OCI-LY7 (cell line): ENCODE measurements at regions not wholly inside any gene's neighbourhood (a gene's known extent, or its start where the extent isn't known, plus 50 kb on each side); places are given as distances from the start of the nearest gene placed in this dataset.

Source experiments
- BruUV-seq: library from RNA; stranded (reverse); fragments of 400-500 nt; replicated peaks from 2 replicates; lab custom pipeline; 2021; lab: Mats Ljungman, UMichigan
- CTCF ChIA-PET: fragments of 300-600 bp; sonication (Branson Sonifier 250); formaldehyde crosslinking; loops from one replicate; lab custom pipeline; 2022; ENCODE audit warnings: antibody characterized with exemption; ENCODE audit not compliant: unreplicated experiment; lab: Charles Lee
- POLR2A ChIA-PET: fragments of 300-600 bp; sonication (Branson Sonifier 250); formaldehyde crosslinking; loops from one replicate; lab custom pipeline; 2022; ENCODE audit warnings: antibody characterized with exemption; lab: Charles Lee
- DNase-seq: peaks from one replicate; pipeline ENCODE4 v3.0.0-alpha.2; 2015; ENCODE audit warnings: low spot score
- H2AFZ ChIP-seq: fragments of 200-600 bp; sonication (generic), shearing (Covaris generic); 2 replicates; pipeline ENCODE4 v1.6.1; 2014; ENCODE audit warnings: mild to moderate bottlenecking, antibody characterized with exemption, low read length, moderate library complexity
- H3K27ac ChIP-seq: fragments of 200-600 bp; sonication (generic); 2 replicates; pipeline ENCODE4 v1.5.1; 2014; ENCODE audit warnings: mixed run types, low read depth, mild to moderate bottlenecking, moderate library complexity, low read length, inconsistent platforms; ENCODE audit not compliant: poor library complexity, severe bottlenecking
- H3K36me3 ChIP-seq: fragments of 200-600 bp; sonication (generic); 2 replicates; pipeline ENCODE4 v1.6.1; 2014; ENCODE audit warnings: mild to moderate bottlenecking, antibody characterized with exemption, low read length, moderate library complexity, mixed read lengths; ENCODE audit not compliant: insufficient read depth
- H3K4me1 ChIP-seq: fragments of 200-600 bp; sonication (generic); 2 replicates; pipeline ENCODE4 v1.5.1; 2014; ENCODE audit warnings: mild to moderate bottlenecking, low read length; ENCODE audit not compliant: insufficient read depth, poor library complexity, severe bottlenecking
- H3K4me2 ChIP-seq: fragments of 200-600 bp; sonication (generic); 2 replicates; pipeline ENCODE4 v1.6.1; 2014; ENCODE audit warnings: mild to moderate bottlenecking, low read length
- H3K4me3 ChIP-seq: fragments of 200-600 bp; sonication (generic); 2 replicates; pipeline ENCODE4 v1.5.1; 2014; ENCODE audit warnings: mild to moderate bottlenecking, low read depth, low read length; ENCODE audit not compliant: poor library complexity, severe bottlenecking
- H3K79me2 ChIP-seq: fragments of 200-600 bp; sonication (generic); 2 replicates; pipeline ENCODE4 v1.6.1; 2016; ENCODE audit warnings: low read depth, mild to moderate bottlenecking, low read length, moderate library complexity, mixed read lengths; ENCODE audit not compliant: insufficient read depth
- H3K9me2 ChIP-seq: fragments of 200-600 bp; sonication (generic); 2 replicates; pipeline ENCODE4 v1.6.1; 2016; ENCODE audit warnings: mild to moderate bottlenecking, low read length, mixed read lengths; ENCODE audit not compliant: insufficient read depth
- H3K9me3 ChIP-seq: fragments of 200-600 bp; sonication (generic); 2 replicates; pipeline ENCODE4 v1.6.1; 2014; ENCODE audit warnings: mild to moderate bottlenecking, mixed run types, low read length, mixed read lengths
- H4K20me1 ChIP-seq: fragments of 200-600 bp; sonication (generic); 2 replicates; pipeline ENCODE4 v1.6.1; 2014; ENCODE audit warnings: mild to moderate bottlenecking, antibody characterized with exemption, low read length, moderate library complexity, mixed read lengths; ENCODE audit not compliant: insufficient read depth
- EZH2phosphoT487 ChIP-seq: fragments of 200-600 bp; sonication (generic); IDR thresholded peaks from 2 replicates; pipeline ENCODE4 v1.6.1; 2018; ENCODE audit warnings: low read depth, borderline replicate concordance, mild to moderate bottlenecking, mixed run types, antibody characterized with exemption, low read length, moderate library complexity, mixed read lengths
- intact Hi-C: fragments of 100-400 bp; cut with micrococcal nuclease; formaldehyde crosslinking; loops from one replicate; pipeline ENCODE4 v1.10.0; 2022; ENCODE audit not compliant: unreplicated experiment
- TF ChIP-seq, protein P1 (sequence below): fragments of 200-600 bp; sonication (generic); conservative IDR thresholded peaks from 2 replicates; pipeline ENCODE4 v1.5.1; 2014; ENCODE audit warnings: mild to moderate bottlenecking, antibody characterized with exemption, low read length, moderate library complexity, mixed read lengths

DNA sequence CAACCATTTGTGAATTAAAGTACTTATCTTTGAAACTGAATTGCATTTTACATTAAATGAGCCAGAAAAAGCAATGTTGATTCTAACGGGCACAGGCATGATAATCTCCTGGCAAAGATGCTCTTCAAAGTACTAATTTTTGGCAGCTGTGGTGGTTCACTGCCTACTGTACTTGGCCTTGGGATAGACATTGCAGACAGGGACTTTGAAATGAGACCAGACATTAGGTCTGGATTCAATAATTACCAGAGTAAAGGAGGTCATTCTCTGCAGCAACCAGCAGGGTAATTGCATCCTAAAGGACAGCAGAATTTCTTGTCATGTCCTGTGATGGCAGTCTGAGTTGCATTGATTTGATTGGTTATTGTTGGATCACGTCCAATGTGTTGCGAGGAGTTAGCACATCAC lies 986.5 kb downstream of the TDRD15 start:
- Histone ChIP-seq H3K36me3 (no peaks in the 10 kb centered on the region), H3K4me3 (no peak overlapping the region), H3K4me1 (no peaks in the 10 kb centered on the region), H3K9me2 (no peaks in the 10 kb centered on the region), H3K79me2 (no peaks in the 10 kb centered on the region), H4K20me1 (no peaks in the 10 kb centered on the region), H3K4me2 (no peak overlapping the region), H2AFZ (no peak overlapping the region), H3K27ac (no peak overlapping the region), H3K9me3 (no peaks in the 10 kb centered on the region)
- intact Hi-C loops: no loop called here
- DNase-seq: no peak
- TF ChIP-seq EZH2phosphoT487: no peak
- TF ChIP-seq, protein P1, sequence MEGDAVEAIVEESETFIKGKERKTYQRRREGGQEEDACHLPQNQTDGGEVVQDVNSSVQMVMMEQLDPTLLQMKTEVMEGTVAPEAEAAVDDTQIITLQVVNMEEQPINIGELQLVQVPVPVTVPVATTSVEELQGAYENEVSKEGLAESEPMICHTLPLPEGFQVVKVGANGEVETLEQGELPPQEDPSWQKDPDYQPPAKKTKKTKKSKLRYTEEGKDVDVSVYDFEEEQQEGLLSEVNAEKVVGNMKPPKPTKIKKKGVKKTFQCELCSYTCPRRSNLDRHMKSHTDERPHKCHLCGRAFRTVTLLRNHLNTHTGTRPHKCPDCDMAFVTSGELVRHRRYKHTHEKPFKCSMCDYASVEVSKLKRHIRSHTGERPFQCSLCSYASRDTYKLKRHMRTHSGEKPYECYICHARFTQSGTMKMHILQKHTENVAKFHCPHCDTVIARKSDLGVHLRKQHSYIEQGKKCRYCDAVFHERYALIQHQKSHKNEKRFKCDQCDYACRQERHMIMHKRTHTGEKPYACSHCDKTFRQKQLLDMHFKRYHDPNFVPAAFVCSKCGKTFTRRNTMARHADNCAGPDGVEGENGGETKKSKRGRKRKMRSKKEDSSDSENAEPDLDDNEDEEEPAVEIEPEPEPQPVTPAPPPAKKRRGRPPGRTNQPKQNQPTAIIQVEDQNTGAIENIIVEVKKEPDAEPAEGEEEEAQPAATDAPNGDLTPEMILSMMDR: no peak
- ChIA-PET POLR2A (interaction anchor here (0.6 to 0.7 kb wide), 2 partner anchors 11 to 15 kb away, joined by 3 read pairs; no protein-coding TSS in a partner anchor), CTCF (no interaction called here)
- BruUV-seq: no TSS peak

DNA sequence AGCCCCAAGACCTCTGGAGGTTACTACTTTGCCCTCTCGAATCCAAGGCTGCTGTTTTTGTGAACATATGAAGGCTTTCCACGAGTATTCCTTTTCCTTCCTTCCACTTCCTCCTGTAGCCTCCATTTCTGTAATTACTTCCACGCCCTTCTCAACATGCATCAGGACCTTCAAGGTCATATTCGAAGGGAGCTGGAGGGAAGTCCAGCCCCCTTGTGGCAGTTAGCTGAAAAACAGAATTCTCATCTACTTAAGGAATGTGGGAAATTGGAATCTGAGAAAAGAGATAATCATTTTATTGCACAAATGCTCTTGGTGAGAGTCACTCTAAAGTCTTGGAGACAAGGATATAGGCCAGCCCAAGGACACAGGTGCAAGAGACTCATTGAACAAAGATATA lies 1000.2 kb downstream of the TDRD15 start:
- H3K27ac ChIP-seq: no peak overlapping the region
- BruUV-seq: no TSS peak
- TF ChIP-seq, protein P1: peak; percentile 40; the same call in 1 of the 2 replicates
- TF ChIP-seq EZH2phosphoT487: no peak
- H3K4me3 ChIP-seq: no peak overlapping the region
- ChIA-PET POLR2A (no interaction called here), CTCF (no interaction called here)
- no peaks in the 10 kb centered on the region for H3K36me3 ChIP-seq
- H3K4me2 ChIP-seq: no peak overlapping the region
- no peaks in the 10 kb centered on the region for H3K4me1 ChIP-seq
- intact Hi-C loops: no loop called here
- DNase-seq: no peak
- no peaks in the 10 kb centered on the region for H3K9me2 ChIP-seq
- no peaks in the 10 kb centered on the region for H3K9me3 ChIP-seq
- no peaks in the 10 kb centered on the region for H3K79me2 ChIP-seq
- no peaks in the 10 kb centered on the region for H4K20me1 ChIP-seq
- no peak overlapping the region for H2AFZ ChIP-seq

DNA sequence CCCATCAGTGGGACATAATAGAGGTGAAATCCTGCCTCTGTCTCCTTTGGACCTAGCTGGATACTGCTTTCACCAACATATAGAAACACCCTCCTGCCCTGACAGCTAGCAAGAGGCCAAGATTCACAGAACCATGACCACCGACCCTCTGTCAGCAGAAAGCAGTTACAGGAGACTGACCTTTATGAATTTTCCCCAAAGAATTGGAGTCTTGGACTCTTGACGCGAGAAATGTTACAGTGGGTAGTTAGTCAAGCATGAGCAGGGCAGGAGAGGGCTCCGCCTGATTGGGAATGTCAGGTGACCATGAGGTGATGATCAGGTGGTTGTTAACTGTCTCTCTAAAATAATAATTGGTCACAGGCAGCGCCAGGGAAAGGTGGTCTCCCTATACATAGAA lies 1002.3 kb downstream of the TDRD15 start:
- no TSS peak for BruUV-seq
- H3K79me2 ChIP-seq: no peaks in the 10 kb centered on the region

More for the DNA sequence above, 1002.3 kb downstream of the TDRD15 start:
- no peak for TF ChIP-seq EZH2phosphoT487
- TF ChIP-seq, protein P1: no peak
- DNase-seq: no peak
- Histone ChIP-seq H2AFZ (no peak overlapping the region), H3K36me3 (no peaks in the 10 kb centered on the region), H3K9me3 (no peaks in the 10 kb centered on the region), H3K4me2 (no peak overlapping the region), H3K4me3 (no peak overlapping the region), H4K20me1 (no peaks in the 10 kb centered on the region), H3K9me2 (no peaks in the 10 kb centered on the region), H3K27ac (no peak overlapping the region), H3K4me1 (no peaks in the 10 kb centered on the region)
- intact Hi-C loops: no loop called here
- CTCF ChIA-PET: no interaction called here
- POLR2A ChIA-PET: interaction anchor here (0.8 kb wide), 1 partner anchor 16 kb away, joined by 3 read pairs; no protein-coding TSS in a partner anchor
